RWPE1 (cell line): ENCODE measurements at regions not wholly inside any gene's neighbourhood (a gene's known extent, or its start where the extent isn't known, plus 50 kb on each side); places are given as distances from the start of the nearest gene placed in this dataset.

Source experiments
- CTCF ChIA-PET: fragments of 350-600 bp; sonication (Branson Sonifier 250); formaldehyde crosslinking; extraction: SDS; loops from one replicate; lab custom pipeline; 2021; lab: Yijun Ruan, JAX
- POLR2A ChIA-PET: fragments of 400-600 bp; formaldehyde crosslinking; extraction: SDS; loops from one replicate; lab custom pipeline; 2020; ENCODE audit warnings: antibody characterized with exemption; ENCODE audit not compliant: low non-redundant PET; lab: Yijun Ruan, JAX
- DNase-seq: peaks from one replicate; pipeline ENCODE4 v3.0.0; 2012; ENCODE audit warnings: low spot score
- H3K27ac ChIP-seq: fragments of 450-650 bp; 2 replicates; pipeline ENCODE4 v1.5.1; 2017
- TF ChIP-seq, protein P1 (sequence below): fragments of 450-650 bp; conservative IDR thresholded peaks from 2 replicates; pipeline ENCODE4 v1.5.1; 2017; ENCODE audit warnings: low read depth, mild to moderate bottlenecking

DNA sequence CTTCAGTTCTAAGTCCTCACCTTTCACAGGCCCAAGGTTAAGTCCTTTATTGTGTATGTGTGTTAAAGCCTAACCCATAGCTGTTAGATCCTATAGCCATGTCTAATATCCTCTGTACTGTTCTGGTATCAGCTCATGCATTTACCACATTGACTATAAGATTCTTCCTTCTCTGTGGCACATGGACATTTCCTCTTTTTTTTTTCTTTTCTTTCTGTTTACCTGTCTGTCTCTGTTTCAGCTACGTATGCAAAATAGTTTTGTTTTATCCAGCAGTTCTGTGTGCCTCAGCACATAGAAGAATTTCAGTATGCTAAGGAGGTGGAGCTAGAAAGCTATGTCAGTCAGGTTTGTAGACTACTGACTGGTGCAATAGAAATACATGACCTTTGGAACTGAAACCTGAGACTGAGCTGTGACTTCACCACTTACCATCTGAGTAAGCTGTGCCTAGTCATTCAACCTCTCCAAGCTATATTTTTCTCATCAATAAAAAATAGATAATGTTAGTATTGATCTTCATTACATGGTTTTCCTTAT, 155.6 kb upstream of the VLDLR start:
- POLR2A ChIA-PET = no interaction called here
- CTCF ChIA-PET = no interaction called here
- no peak overlapping the region for H3K27ac ChIP-seq
- DNase-seq = peak; percentile 0
- TF ChIP-seq, protein P1, sequence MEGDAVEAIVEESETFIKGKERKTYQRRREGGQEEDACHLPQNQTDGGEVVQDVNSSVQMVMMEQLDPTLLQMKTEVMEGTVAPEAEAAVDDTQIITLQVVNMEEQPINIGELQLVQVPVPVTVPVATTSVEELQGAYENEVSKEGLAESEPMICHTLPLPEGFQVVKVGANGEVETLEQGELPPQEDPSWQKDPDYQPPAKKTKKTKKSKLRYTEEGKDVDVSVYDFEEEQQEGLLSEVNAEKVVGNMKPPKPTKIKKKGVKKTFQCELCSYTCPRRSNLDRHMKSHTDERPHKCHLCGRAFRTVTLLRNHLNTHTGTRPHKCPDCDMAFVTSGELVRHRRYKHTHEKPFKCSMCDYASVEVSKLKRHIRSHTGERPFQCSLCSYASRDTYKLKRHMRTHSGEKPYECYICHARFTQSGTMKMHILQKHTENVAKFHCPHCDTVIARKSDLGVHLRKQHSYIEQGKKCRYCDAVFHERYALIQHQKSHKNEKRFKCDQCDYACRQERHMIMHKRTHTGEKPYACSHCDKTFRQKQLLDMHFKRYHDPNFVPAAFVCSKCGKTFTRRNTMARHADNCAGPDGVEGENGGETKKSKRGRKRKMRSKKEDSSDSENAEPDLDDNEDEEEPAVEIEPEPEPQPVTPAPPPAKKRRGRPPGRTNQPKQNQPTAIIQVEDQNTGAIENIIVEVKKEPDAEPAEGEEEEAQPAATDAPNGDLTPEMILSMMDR = no peak

DNA sequence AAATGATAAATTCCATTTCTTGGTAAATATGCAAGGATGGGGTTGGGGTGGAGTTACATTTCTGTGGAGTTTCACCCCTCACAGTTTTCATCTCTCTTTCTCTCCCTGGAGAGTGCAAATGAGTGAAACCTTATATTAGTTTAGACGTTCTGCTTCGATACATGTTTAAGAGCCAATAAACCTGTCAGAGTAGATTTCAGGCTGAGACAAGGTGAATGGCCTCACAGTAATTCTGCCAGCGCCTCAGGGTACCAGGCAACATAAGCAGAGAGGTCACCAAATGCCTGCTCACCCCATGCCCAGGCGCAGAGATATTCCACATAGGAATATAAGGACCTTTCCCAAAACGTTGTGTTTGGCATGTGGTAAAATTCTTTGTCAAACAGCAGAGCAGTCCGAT, 154.9 kb upstream of the VLDLR start:
- POLR2A ChIA-PET = no interaction called here
- CTCF ChIA-PET = no interaction called here
- no peak overlapping the region for H3K27ac ChIP-seq
- TF ChIP-seq, protein P1 = no peak
- no peak for DNase-seq

DNA sequence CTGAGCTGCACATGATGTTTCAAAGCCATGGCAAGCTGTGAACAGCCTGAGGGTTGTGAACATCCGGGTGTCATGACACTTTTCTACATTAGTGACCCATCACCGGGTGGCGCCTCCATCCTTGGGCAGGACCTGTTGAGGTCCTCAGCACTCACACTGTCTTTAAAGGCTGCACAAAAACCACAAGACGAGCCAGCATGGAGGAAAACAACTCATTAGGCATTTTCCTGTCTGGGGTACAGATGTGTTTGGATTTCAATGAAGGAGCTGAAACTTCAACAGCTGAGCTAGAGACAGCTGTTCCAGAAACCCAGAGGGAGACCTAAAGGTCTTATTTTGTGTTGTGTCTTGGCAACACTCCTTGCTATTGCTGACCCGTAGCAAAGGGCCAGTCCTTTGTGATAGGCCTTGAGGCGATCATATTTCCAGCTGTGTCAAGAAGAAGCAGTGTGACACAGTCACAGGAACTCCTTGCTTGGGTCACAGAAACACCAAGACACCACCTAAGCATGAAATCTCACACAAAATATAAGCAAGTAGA, 151.8 kb upstream of the VLDLR start:
- no peak overlapping the region for H3K27ac ChIP-seq
- ChIA-PET CTCF (no interaction called here), POLR2A (no interaction called here)
- peak; percentile 1 for DNase-seq
- TF ChIP-seq, protein P1 = no peak

DNA sequence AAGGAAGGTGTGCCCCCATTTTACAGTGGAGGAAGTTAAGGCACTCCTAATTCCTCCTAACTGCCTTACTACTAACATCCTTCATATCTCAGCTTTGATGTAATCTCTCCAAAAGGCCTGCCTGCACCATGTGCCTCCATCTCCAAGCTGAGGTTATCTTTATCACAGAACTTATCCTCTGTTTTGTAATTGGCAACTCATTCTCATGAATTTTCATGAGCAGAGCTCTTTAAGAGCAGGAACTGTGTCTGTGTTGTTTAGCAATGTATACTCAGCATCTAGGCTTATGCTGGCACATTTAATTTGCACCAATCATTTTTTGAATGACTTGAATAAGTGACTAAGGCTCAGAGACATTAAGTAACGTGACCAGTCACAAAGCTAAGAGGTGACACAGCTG, 147.9 kb upstream of the VLDLR start:
- TF ChIP-seq, protein P1 = no peak
- H3K27ac ChIP-seq = no peak overlapping the region
- ChIA-PET CTCF (no interaction called here), POLR2A (no interaction called here)
- no peak for DNase-seq

DNA sequence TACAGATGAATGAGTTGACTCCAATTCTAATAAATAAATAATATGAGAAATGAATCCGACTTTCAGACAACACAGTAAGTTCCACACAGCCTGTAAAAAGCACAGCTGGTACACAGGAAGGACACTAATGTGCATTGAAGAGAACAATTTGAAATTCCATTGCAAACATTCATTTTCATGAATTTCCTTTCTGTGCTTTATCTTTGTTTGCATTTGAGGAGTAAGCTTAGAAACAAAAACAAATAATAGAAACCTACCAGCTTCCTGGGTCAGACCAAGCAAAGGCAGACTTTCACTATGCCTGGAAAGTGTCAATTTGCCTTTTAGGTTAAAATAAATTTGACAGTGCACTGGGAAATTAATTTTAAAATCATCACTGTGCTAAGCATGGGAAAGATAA, 143.8 kb upstream of the VLDLR start:
- POLR2A ChIA-PET = no interaction called here
- no peak overlapping the region for H3K27ac ChIP-seq
- CTCF ChIA-PET = no interaction called here
- TF ChIP-seq, protein P1 = no peak
- DNase-seq = no peak

DNA sequence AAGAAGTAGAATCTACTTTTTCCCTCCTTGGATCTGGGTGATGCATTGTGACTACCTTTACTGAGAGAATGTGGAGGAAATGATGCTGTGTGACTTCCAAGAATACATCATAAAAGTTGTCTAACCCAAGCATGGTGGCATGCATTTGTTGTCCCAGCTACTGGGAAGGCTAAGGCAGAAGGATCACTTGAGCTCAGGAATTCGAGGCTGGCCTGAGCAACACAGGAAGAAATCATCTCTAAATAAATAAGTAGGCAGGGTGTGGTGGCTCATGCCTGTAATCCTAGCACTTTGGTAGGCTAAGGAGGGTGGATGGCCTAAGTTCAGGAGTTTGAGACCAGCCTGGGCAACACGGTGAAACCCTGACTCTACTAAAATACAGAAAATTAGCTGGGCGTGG, 143.2 kb upstream of the VLDLR start:
- CTCF ChIA-PET = no interaction called here
- no peak overlapping the region for H3K27ac ChIP-seq
- TF ChIP-seq, protein P1 = no peak
- POLR2A ChIA-PET = no interaction called here
- DNase-seq = no peak
